Gastrocnemius medialis (tissue), 4 donors: ENCODE measurements at regions not wholly inside any gene's neighbourhood (a gene's known extent, or its start where the extent isn't known, plus 50 kb on each side); places are given as distances from the start of the nearest gene placed in this dataset.
"Not testable (repeated sequence)": the region's sequence is repeated elsewhere in the genome, so short reads cannot be mapped to it uniquely, and the experiment has no call there.

Source experiments
- POLR2A ChIP-seq, 2 donors: fragments of 450-650 bp; IDR thresholded peaks; one replicate each; pipeline ENCODE4 v1.6.1; 2017; ENCODE audit warnings: antibody characterized with exemption in 2 of 2, mild to moderate bottlenecking in 2 of 2, moderate library complexity in 2 of 2
- TF ChIP-seq, protein P1 (sequence below), 5 experiments: fragments of 450-650 bp in 3 of 5; fragments of 200-600 bp in 2 of 5; sonication (generic) in 2 of 5; IDR thresholded peaks in 4 of 5; conservative IDR thresholded peaks in 1 of 5; 1 replicate in 4 of 5; 2 replicates in 1 of 5; pipeline ENCODE4 v1.5.1; 2016 to 2019; ENCODE audit warnings: antibody characterized with exemption in 5 of 5, mild to moderate bottlenecking in 3 of 5, moderate library complexity in 3 of 5

DNA sequence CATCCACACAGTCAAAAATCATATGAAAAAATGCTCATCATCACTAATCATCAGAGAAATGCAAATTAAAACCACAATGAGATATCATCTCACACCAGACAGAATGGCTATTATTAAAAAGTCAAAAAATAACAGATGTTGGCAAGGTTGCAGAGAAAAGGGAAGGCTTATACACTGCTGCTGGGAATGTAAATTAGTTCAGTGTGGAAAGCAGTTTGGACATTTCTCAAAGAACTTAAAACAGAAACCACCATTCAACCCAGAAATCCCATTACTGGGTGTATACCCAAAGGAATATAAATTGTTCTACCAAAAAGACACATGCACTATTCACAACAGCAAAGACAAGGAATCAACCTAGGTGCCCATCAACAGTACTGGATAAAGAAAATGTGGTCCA lies 307.0 kb upstream of the SOX9 start:
- TF ChIP-seq, protein P1, sequence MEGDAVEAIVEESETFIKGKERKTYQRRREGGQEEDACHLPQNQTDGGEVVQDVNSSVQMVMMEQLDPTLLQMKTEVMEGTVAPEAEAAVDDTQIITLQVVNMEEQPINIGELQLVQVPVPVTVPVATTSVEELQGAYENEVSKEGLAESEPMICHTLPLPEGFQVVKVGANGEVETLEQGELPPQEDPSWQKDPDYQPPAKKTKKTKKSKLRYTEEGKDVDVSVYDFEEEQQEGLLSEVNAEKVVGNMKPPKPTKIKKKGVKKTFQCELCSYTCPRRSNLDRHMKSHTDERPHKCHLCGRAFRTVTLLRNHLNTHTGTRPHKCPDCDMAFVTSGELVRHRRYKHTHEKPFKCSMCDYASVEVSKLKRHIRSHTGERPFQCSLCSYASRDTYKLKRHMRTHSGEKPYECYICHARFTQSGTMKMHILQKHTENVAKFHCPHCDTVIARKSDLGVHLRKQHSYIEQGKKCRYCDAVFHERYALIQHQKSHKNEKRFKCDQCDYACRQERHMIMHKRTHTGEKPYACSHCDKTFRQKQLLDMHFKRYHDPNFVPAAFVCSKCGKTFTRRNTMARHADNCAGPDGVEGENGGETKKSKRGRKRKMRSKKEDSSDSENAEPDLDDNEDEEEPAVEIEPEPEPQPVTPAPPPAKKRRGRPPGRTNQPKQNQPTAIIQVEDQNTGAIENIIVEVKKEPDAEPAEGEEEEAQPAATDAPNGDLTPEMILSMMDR (IDR thresholded peaks at IDR 0.05 in 4 of 5, conservative IDR thresholded peaks at IDR 0.05 in 1 of 5) = not testable (repeated sequence)
- TF ChIP-seq POLR2A (IDR thresholded peaks at IDR 0.05) = not testable (repeated sequence)
